Ascending aorta (tissue), 2 donors: ENCODE measurements at regions not wholly inside any gene's neighbourhood (a gene's known extent, or its start where the extent isn't known, plus 50 kb on each side); places are given as distances from the start of the nearest gene placed in this dataset.

Experiments used
- DNase-seq, 2 donors: peaks; one replicate each; pipeline ENCODE4 v3.0.0-alpha.2; 2019; ENCODE audit warnings: low spot score in 2 of 2
- H3K27ac ChIP-seq, 2 donors: fragments of 200-600 bp; sonication (generic); one replicate each; pipeline ENCODE4 v1.5.1; 2016 to 2017; ENCODE audit warnings: mild to moderate bottlenecking in 1 of 2
- H3K27me3 ChIP-seq: fragments of 200-600 bp; sonication (generic); one replicate; pipeline ENCODE4 v1.5.1; 2017
- H3K36me3 ChIP-seq, 2 donors: fragments of 200-600 bp; sonication (generic); one replicate each; pipeline ENCODE4 v1.5.1; 2016
- H3K4me1 ChIP-seq, 2 donors: fragments of 200-600 bp; sonication (generic); one replicate each; pipeline ENCODE4 v1.5.1; 2016 to 2017; ENCODE audit warnings: mild to moderate bottlenecking in 1 of 2
- H3K4me3 ChIP-seq, 2 donors: fragments of 200-600 bp; sonication (generic); one replicate each; pipeline ENCODE4 v1.5.1; 2016 to 2017; ENCODE audit warnings: mild to moderate bottlenecking in 1 of 2
- H3K9me3 ChIP-seq, 2 donors: fragments of 200-600 bp; sonication (generic); one replicate each; pipeline ENCODE4 v1.5.1; 2016
- CTCF ChIP-seq, 3 experiments: fragments of 200-600 bp in 2 of 3; fragments of 450-650 bp in 1 of 3; sonication (generic) in 2 of 3; IDR thresholded peaks; one replicate each; pipeline ENCODE4 v1.5.1; 2016 to 2019; ENCODE audit warnings: antibody characterized with exemption in 3 of 3, mild to moderate bottlenecking in 1 of 3, moderate library complexity in 1 of 3
- intact Hi-C: fragments of 100-400 bp; cut with DNase I; formaldehyde crosslinking; loops from one replicate; pipeline ENCODE4 v1.15.1; 2023

GRCh38 chr5:160506006-160507004 is 84.7 kb downstream of the PTTG1 start:
- H3K27ac ChIP-seq: no peak overlapping the region
- H3K36me3 ChIP-seq: no peaks in the 10 kb centered on the region
- no peaks in the 10 kb centered on the region for H3K9me3 ChIP-seq
- TF ChIP-seq CTCF (IDR thresholded peaks at IDR 0.05): no peak
- peak in 1 of 2 donors; percentile 72 for DNase-seq
- H3K4me3 ChIP-seq: no peak overlapping the region
- peaks cover 0 to 4% of the 10 kb centered on the region in 2 donors for H3K4me1 ChIP-seq
- intact Hi-C loops: no loop called here
- no peaks in the 10 kb centered on the region for H3K27me3 ChIP-seq

GRCh38 chr5:160507221-160507721 is 85.6 kb downstream of the PTTG1 start:
- intact Hi-C loops: no loop called here
- no peak for DNase-seq

GRCh38 chr5:160508780-160509361 is 87.2 kb downstream of the PTTG1 start:
- H3K27me3 ChIP-seq: no peaks in the 10 kb centered on the region
- no peak overlapping the region for H3K4me3 ChIP-seq
- peak; percentile 63 to 82 (median 81) for TF ChIP-seq CTCF (IDR thresholded peaks at IDR 0.05)
- no peaks in the 10 kb centered on the region for H3K9me3 ChIP-seq
- H3K4me1 ChIP-seq: peaks cover 0 to 4% of the 10 kb centered on the region in 2 donors
- intact Hi-C loops: no loop called here
- DNase-seq: peak in 1 of 2 donors; percentile 70
- no peak overlapping the region for H3K27ac ChIP-seq
- H3K36me3 ChIP-seq: no peaks in the 10 kb centered on the region

More at GRCh38 chr5:160507221-160507721, 85.6 kb downstream of the PTTG1 start:
- Histone ChIP-seq H3K4me3 (no peak overlapping the region), H3K4me1 (peaks cover 0 to 4% of the 10 kb centered on the region in 2 donors), H3K27ac (no peak overlapping the region), H3K9me3 (no peaks in the 10 kb centered on the region), H3K27me3 (no peaks in the 10 kb centered on the region), H3K36me3 (no peaks in the 10 kb centered on the region)
- no peak for TF ChIP-seq CTCF (IDR thresholded peaks at IDR 0.05)

GRCh38 chr5:160511280-160511929 is 89.8 kb downstream of the PTTG1 start:
- DNase-seq: no peak
- no peaks in the 10 kb centered on the region for H3K36me3 ChIP-seq
- TF ChIP-seq CTCF (IDR thresholded peaks at IDR 0.05): no peak
- no peaks in the 10 kb centered on the region for H3K9me3 ChIP-seq
- no peak overlapping the region for H3K4me3 ChIP-seq
- H3K27ac ChIP-seq: no peak overlapping the region
- H3K27me3 ChIP-seq: no peaks in the 10 kb centered on the region
- H3K4me1 ChIP-seq: peaks cover 0 to 4% of the 10 kb centered on the region in 2 donors
- intact Hi-C loops: no loop called here
